H54 (cell line): ENCODE measurements at regions not wholly inside any gene's neighbourhood (a gene's known extent, or its start where the extent isn't known, plus 50 kb on each side); places are given as distances from the start of the nearest gene placed in this dataset.

Source experiments
- DNase-seq: peaks from one replicate; pipeline ENCODE4 v3.0.0; 2011; ENCODE audit warnings: low spot score, mixed read lengths; ENCODE audit not compliant: insufficient read length
- FAIRE-seq: peaks from 3 replicates; lab custom pipeline; 2011; peaks lifted over from hg19 to GRCh38; lab: Jason Lieb, UNC
- POLR2A ChIP-seq: IDR thresholded peaks from 2 replicates; pipeline ENCODE4 v1.6.1; 2011; ENCODE audit warnings: low read depth, mild to moderate bottlenecking, low read length

DNA sequence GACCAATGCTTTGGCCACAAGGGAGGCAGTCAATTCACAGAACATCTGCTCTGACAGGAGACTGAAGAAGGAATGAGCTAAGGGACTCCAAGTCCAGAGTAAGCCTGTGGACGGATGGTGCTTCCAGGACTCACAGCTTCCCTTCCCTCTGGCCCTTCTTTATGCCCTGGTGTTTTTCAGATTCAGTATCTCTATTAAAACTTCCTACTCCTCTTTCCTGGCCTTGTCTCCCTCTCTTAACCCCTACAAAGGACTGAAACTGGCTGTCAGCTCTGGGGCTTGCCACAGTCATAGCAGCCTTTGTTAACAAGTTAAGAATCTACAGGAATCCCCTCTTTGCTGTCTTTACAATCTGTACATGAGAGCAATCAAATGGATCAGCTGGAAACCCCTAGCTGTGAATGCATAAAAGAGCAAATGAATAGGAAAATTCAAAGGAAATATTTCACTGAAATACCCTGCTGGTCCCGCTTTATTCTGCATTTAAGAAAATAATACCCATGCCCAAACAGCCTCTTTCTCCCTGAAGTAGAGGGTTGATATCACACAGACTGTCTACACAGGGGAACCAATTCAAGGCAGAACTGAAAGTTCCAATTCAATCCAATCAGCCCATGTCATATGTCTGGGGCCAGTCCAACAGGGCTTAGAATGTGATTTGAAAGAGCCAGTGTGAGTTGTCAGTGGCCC is 192.3 kb downstream of the MZT1 start:
- FAIRE-seq (no peak), DNase-seq (no peak)
- TF ChIP-seq POLR2A = no peak

DNA sequence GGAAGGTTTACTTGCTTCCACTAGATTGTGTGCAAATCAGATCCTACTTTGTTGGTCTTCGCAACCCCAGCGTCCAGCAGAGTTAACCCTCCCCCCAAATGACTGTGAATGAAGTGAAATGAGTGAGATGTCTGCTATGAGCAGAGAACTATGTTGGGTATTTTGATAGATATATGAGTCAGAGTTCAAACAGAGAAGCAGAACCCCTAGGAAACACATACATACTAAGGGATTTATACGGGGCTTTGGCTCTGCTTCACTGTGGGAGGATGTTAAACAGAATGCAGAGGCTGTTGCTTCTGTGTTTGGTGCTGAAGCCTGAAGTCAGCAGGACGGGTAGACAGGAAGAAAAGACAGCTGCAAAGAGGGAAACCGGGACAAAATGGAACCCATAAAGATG is 197.0 kb downstream of the MZT1 start:
- FAIRE-seq = no peak
- no peak for DNase-seq
- no peak for TF ChIP-seq POLR2A

DNA sequence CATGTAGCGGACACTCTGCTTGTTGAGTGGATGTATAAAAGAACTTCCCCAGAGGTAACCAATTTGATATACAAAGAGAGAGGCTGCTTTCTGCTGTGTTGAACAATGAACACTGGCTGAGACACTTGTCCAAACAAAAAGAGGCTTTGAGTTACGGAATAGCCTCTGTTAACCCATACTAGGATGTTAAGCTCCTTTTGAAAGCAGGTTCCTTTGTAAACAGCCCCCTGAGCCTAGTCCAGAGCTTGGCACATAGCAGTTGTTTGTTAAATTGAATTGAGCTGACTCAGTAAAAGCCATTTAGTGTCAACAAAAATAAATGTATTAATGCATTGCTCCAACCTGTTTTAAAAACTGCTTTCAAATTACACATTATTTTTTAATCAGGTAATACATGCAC is 200.1 kb downstream of the MZT1 start:
- DNase-seq = no peak

DNA sequence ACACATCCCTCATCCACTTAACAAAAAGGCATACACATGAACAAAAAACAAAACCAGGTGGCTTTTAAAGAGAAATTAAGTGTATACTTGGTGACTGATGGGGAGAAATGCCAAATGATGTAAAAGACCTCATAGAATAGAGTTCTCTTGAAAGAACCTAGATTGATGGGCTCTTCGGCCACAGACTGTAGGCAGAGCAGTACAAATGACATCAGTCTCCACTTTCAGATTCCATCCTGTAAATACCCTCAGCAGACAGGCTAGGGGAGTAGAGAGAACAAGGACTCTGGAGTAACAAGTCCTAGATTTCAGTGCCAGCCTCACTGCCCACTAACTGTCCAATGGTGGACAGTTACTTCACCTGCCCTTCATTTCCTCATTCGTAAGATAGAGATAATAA is 203.8 kb downstream of the MZT1 start:
- DNase-seq (no peak), FAIRE-seq (no peak)
- TF ChIP-seq POLR2A = no peak

More for the DNA sequence above, 200.1 kb downstream of the MZT1 start:
- TF ChIP-seq POLR2A = no peak
- no peak for FAIRE-seq

DNA sequence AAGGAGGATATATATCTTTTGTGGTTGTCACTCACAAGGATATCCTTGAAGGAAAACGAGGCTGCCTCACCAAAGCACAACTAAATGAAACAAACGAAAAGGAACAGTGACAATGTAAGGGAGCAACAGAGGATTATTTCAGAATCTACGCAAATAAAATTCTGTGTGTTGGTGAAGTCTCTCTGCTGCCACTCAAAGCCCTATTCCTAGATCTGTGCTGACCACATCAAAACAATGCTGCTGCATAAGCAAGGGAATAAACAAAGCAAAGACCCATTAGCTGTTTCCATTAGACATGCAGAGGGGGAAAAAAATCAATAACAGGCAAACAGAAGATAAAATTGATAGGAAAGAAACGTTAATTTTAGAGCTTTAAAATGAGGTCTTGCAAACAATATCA is 204.4 kb downstream of the MZT1 start:
- no peak for FAIRE-seq
- no peak for TF ChIP-seq POLR2A

DNA sequence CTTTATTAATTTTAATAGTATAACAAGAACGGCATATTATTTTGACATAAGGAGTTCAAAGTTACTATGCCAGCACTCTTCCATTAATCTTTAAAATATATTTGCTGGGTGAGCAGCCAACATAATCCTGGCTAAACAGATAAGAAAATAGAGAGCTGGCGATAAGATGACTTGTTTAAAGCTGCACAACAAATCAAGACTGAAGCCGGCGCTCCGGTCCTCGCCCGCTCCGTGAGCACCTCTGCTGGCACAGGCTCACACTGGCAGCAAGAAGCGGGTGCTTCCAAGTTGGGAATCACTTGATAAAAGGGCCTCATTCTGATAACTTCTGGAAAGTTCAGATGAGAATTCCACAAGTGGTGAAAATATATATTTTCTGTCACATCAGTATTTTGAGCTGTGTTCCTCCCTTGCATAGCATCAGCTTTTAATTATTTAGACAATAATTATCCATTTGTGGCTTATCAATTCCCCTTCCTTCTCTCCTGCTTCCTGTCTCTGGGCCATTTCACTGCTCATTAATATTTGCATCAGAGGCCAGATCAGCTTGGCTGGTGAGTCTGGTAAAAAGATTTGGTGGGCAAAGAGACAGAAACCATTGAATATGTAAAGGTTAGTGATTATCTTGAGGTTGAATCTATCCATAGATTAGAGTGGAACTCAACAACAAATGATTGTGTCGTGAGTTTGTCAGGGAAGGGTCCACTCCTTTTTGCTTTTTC is 205.3 kb downstream of the MZT1 start:
- TF ChIP-seq POLR2A = no peak
- FAIRE-seq = no peak
- DNase-seq = no peak

More for the DNA sequence above, 204.4 kb downstream of the MZT1 start:
- DNase-seq = no peak

DNA sequence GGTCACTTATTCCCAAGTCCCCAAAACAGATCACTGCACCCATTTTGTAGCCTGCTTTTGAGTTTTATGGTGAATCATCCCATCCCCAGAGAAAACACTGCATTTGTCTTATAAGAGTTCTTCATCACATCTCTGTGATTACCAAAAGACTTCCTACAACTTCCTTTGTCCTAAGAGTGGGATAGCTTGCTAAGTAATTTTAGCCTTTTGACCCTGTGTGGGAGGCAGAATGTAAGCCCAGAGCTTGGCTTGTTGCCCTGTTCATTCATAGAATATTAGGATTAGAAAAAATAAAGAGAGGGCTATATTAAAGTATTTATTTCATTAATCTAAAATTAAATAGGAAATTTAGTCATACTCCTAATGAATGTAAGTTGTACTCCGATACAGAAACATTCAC is 213.3 kb downstream of the MZT1 start:
- DNase-seq (no peak), FAIRE-seq (no peak)
- TF ChIP-seq POLR2A = no peak

DNA sequence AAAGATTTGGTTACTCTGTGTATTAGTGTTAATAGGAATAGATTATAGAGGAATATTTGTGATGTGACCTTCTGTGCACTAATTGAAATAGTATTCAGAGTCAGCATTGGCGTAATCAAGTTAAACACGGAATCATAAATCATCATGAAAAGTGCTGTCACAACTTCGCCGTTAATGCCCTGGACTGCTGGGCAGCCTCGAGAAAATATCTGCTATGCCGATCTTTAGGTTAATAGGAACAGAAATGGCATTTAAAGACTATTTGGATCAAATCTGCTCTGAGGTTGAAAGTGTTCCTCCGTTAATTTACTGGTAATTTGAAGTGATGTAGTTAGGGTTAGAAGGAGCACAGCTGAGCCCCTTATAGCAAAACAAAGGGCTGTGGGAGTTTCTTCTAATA is 219.0 kb downstream of the MZT1 start:
- no peak for TF ChIP-seq POLR2A
- DNase-seq (no peak), FAIRE-seq (no peak)

DNA sequence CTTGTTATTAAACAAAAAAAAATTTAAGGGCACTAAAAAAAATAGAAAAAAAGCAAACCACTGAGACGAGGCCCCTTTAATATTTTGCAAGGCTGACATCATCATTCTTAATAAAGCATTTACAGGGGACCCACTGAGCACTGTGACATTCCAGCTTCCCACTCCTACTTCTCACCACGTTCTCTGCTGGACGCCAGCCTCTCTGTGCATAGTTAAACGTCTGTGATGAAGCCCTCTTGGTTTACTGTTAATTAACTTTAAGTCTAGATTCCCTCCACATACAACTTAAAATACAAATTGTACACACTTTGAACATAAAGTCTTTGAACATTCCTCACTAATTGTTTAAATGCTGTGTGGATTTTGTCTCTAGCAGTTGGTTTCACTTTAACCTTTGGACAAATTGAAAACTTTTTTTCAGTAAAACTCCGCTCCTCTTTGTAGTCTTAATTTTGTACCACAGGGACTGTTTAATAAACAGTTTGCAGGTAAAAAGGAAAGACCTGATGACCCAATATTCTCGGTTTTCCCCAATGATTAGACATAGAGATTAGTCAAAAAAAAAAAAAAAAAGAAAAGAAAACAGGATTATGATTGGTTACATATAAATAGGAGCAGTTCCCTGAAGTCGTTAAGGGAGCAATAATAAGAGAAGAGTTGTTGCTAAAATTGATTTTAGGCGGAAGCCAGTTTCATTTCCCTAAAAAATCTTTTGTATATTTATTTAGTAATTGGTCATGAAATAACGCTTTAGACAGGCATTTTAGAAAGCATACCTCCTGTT is 219.8 kb downstream of the MZT1 start:
- DNase-seq = no peak
- TF ChIP-seq POLR2A = no peak
- FAIRE-seq = peak; percentile 6

DNA sequence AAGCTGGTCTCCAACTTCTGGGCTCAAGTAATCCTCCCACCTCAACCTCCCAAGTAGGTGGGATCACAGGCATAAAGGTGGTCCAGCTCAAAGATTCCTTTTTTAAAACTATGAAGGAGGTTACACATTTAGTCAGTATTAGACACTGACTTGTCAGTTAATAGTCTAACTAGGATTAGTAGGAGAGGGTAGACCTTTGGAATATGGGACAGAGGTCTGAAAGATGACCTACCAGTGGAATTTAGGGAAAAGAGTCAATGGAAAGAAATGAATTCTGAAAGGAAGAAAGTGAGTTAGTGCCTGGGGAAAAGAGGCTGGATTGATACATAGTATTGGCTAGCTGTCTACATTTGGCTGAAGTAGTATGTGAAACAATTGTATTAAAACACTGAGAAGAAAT is 220.7 kb downstream of the MZT1 start:
- TF ChIP-seq POLR2A = no peak
- no peak for FAIRE-seq
- DNase-seq = no peak

DNA sequence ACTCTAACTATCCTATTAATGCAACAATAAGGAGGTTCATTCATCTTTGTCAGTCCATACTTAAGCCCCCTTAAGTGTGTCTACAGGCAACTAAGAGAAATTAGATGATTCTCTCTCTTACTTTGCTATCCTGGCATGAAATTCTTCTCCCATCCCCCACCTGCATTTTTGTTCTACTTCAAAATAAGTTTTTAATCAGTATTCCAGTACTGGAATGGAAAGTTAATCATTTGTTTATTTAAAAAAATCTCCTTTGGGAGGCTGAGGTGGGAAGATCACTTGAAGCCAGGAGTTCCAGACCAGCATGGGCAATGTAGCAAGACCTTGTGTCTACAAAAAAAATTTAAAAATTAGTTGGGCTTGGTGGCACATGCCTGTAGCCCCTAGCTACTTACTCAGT is 222.1 kb downstream of the MZT1 start:
- FAIRE-seq (no peak), DNase-seq (no peak)
- no peak for TF ChIP-seq POLR2A

DNA sequence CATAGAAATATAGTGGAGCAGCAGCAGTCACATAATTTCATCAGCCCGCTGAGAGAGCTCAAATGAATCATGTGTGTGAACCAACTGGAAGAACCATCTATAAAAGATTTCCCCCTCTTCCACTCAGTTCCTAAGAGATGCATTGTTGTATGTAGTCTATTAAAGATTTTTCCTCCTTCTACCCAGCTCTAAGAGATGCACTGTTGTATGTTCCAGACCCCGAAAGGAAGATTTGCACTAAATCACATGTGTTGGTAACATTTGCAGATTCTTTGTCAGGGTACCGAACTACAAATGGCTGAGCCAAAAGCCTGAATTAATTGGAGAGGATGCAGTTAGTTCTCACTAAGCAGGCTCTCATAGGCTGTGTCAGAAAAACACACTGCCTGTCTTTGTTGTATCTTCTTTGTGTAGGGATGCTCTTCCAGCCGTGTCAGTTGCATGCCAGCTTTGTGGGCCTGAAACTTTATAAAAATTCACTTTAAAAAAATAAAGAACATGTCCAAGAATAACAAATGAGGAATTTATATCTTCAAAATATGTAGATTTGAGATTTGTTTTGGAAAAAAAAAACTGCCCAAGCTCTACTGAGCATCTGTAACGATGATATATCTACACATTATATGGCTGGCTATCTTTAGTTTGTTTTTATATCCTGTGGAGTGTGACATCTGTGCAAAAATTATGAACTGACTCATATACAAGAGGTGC is 223.1 kb downstream of the MZT1 start:
- DNase-seq = no peak
- FAIRE-seq = no peak
- TF ChIP-seq POLR2A = no peak

DNA sequence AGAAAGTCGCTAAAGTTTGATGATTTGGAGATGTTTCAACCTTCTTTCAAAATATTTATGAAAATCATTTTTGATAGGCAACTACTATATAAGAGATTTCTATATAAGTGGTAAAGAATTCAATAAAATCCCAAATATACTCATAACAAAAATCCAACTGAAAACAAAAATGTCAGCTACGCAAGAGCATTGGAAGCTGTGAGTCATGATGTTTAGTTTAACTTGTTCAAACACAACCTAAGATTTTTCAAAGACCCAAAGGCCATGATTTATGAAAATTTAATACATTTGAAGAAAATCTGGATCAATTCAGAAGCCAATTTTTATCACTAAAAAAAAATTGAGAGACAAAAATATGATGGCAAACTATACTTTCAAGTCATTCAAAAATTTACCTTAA is 226.6 kb downstream of the MZT1 start:
- DNase-seq = no peak
- no peak for FAIRE-seq
- TF ChIP-seq POLR2A = no peak

DNA sequence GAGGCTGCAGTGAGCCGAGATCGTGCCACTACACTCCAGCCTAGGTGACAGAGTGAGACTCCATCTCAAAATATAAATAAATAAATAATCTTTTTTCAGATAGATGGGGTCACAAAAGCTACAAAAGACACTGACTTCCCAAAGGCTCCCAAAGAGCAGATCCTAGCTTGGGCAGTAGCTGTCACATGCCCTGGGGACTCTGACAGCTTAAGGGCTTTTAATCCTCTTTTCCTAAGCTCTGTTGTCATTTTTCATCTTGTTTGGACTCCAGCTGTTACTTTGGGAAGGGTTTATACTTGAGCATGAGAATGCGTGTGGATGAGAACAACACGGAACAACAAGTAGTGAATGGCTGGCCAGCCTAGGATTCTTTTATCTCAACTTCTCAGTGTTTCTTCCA is 231.7 kb downstream of the MZT1 start:
- FAIRE-seq = no peak
- no peak for DNase-seq
- TF ChIP-seq POLR2A = no peak
